WTC11 (cell line): ENCODE measurements at regions not wholly inside any gene's neighbourhood (a gene's known extent, or its start where the extent isn't known, plus 50 kb on each side); places are given as distances from the start of the nearest gene placed in this dataset.

Experiments used
- ATAC-seq: fragments of 200-7000 bp; cut with Tn5 transposase; 2 replicates; pipeline ENCODE4 v1.10.0; 2021; ENCODE audit warnings: mild to moderate bottlenecking, moderate library complexity
- CTCF ChIA-PET: fragments of 300-600 bp; sonication (Branson Sonifier 250); formaldehyde crosslinking; loops from one replicate; lab custom pipeline; 2021; ENCODE audit warnings: antibody characterized with exemption; lab: Charles Lee
- POLR2A ChIA-PET: fragments of 350-600 bp; sonication (Branson Sonifier 250); formaldehyde crosslinking; loops from one replicate; lab custom pipeline; 2021; ENCODE audit warnings: antibody characterized with exemption; lab: Charles Lee
- DNase-seq: peaks from one replicate; pipeline ENCODE4 v3.0.0; 2021; ENCODE audit warnings: low spot score
- H3K27ac Mint-ChIP-seq: 2 replicates; pipeline ENCODE4 v1.8.0; 2021; ENCODE audit warnings: mixed read lengths
- H3K27me3 Mint-ChIP-seq: 2 replicates; pipeline ENCODE4 v1.8.0; 2021; ENCODE audit warnings: low read depth, mild to moderate bottlenecking, moderate library complexity, mixed read lengths
- H3K36me3 Mint-ChIP-seq: 2 replicates; pipeline ENCODE4 v1.8.0; 2021; ENCODE audit warnings: mixed read lengths
- H3K4me1 Mint-ChIP-seq: 2 replicates; pipeline ENCODE4 v1.8.0; 2022; ENCODE audit warnings: mixed read lengths
- H3K4me3 Mint-ChIP-seq: 2 replicates; pipeline ENCODE4 v1.8.0; 2021; ENCODE audit warnings: mild to moderate bottlenecking, moderate library complexity, mixed read lengths
- H3K9me3 Mint-ChIP-seq: 2 replicates; pipeline ENCODE4 v1.8.0; 2021; ENCODE audit warnings: mixed read lengths
- ATF1 ChIP-seq: sonication (generic); formaldehyde crosslinking; IDR thresholded peaks from 2 replicates; pipeline ENCODE4 v1.8.1; 2023; ENCODE audit warnings: mild to moderate bottlenecking, moderate library complexity, missing genetic modification reagents
- GTF2I ChIP-seq: fragments of 250-450 bp; sonication (Bioruptor Pico); conservative IDR thresholded peaks from 2 replicates; pipeline ENCODE4 v1.4.0; 2021; ENCODE audit warnings: mild to moderate bottlenecking
- JUN ChIP-seq: sonication (generic); formaldehyde crosslinking; IDR thresholded peaks from 2 replicates; pipeline ENCODE4 v1.8.0; 2023; ENCODE audit warnings: mild to moderate bottlenecking, missing genetic modification reagents
- KAT7 ChIP-seq: sonication (generic); formaldehyde crosslinking; IDR thresholded peaks from 2 replicates; pipeline ENCODE4 v1.8.1; 2023; ENCODE audit warnings: missing genetic modification reagents, mild to moderate bottlenecking, borderline replicate concordance
- MXD4 ChIP-seq: fragments of 250-450 bp; sonication (Bioruptor Pico); IDR thresholded peaks from 2 replicates; pipeline ENCODE4 v1.8.0; 2021; ENCODE audit warnings: mild to moderate bottlenecking, moderate library complexity, borderline replicate concordance
- NFYB ChIP-seq: sonication (generic); formaldehyde crosslinking; conservative IDR thresholded peaks from 2 replicates; pipeline ENCODE4 v1.8.0; 2022; ENCODE audit warnings: low read depth, missing genetic modification reagents
- SOX15 ChIP-seq: fragments of 250-450 bp; sonication (Bioruptor Pico); IDR thresholded peaks from 2 replicates; pipeline ENCODE4 v1.9.0; 2021; ENCODE audit warnings: mild to moderate bottlenecking
- SP1 ChIP-seq: sonication (generic); formaldehyde crosslinking; conservative IDR thresholded peaks from 2 replicates; pipeline ENCODE4 v1.8.1; 2022; ENCODE audit warnings: missing genetic modification reagents
- TEAD4 ChIP-seq: sonication (generic); formaldehyde crosslinking; IDR thresholded peaks from 2 replicates; pipeline ENCODE4 v1.8.0; 2022; ENCODE audit warnings: mild to moderate bottlenecking, missing genetic modification reagents
- TF ChIP-seq, protein P1 (sequence below): fragments of 250-450 bp; sonication (Bioruptor Pico); IDR thresholded peaks from 2 replicates; pipeline ENCODE4 v1.9.0; 2021; ENCODE audit warnings: mild to moderate bottlenecking, borderline replicate concordance
- TF ChIP-seq, protein P2 (sequence below): sonication (generic); formaldehyde crosslinking; IDR thresholded peaks from 2 replicates; pipeline ENCODE4 v1.8.0; 2022; ENCODE audit warnings: mild to moderate bottlenecking, missing genetic modification reagents
- TF ChIP-seq, protein P3 (sequence below): sonication (generic); formaldehyde crosslinking; IDR thresholded peaks from 2 replicates; pipeline ENCODE4 v1.8.1; 2023; ENCODE audit warnings: mild to moderate bottlenecking, missing genetic modification reagents, borderline replicate concordance
- TF ChIP-seq, protein P4 (sequence below): fragments of 200-600 bp; IDR thresholded peaks from 2 replicates; pipeline ENCODE4 v1.8.0; 2022; ENCODE audit warnings: antibody characterized with exemption
- TF ChIP-seq, protein P5 (sequence below): sonication (generic); formaldehyde crosslinking; IDR thresholded peaks from 2 replicates; pipeline ENCODE4 v1.8.0; 2023; ENCODE audit warnings: mild to moderate bottlenecking, missing genetic modification reagents
- TF ChIP-seq, protein P6 (sequence below): fragments of 250-450 bp; sonication (Bioruptor Pico); IDR thresholded peaks from 2 replicates; pipeline ENCODE4 v1.9.0; 2021; ENCODE audit warnings: mild to moderate bottlenecking
- TF ChIP-seq, protein P7 (sequence below): sonication (generic); formaldehyde crosslinking; IDR thresholded peaks from 2 replicates; pipeline ENCODE4 v1.8.1; 2023; ENCODE audit warnings: mild to moderate bottlenecking, moderate library complexity, missing genetic modification reagents
- TF ChIP-seq, protein P8 (sequence below): sonication (generic); formaldehyde crosslinking; IDR thresholded peaks from 2 replicates; pipeline ENCODE4 v1.8.1; 2022; ENCODE audit warnings: low read depth, missing genetic modification reagents, borderline replicate concordance

DNA sequence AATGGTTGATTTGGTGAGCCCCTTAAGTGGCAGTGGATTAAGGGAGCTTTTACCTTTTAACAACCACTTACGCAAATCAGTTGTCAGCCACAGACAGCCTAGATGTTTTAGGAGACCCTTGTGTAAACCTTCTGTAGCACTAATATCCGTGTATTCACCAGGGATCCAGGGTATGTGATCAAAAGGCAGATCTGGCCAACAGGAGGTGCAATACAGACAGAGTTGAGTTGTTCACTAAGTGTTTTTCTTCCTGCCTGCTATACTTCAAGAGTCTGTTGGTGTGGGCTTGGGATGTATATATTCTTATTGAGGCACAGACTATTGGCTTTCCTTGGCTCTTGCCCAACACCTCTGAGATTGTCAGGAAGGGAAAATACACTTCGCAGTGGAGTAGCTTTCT, 175.1 kb downstream of the FAT3 start:
- H3K9me3 Mint-ChIP-seq: peaks cover 19% of the 10 kb centered on the region
- no peaks in the 10 kb centered on the region for H3K27me3 Mint-ChIP-seq
- H3K4me3 Mint-ChIP-seq: no peak overlapping the region
- no peak overlapping the region for H3K27ac Mint-ChIP-seq
- ChIA-PET CTCF (interaction anchor here (1.4 to 3.6 kb wide), 2 partner anchors 12 to 487 kb away, joined by 3 to 15 read pairs; no protein-coding TSS in a partner anchor), POLR2A (no interaction called here)
- DNase-seq (no peak), ATAC-seq (peak; percentile 55)
- TF ChIP-seq SP1 (CRISPR knock-in tag) (no peak), MXD4 (CRISPR knock-in tag) (no peak), SOX15 (no peak), ATF1 (CRISPR knock-in tag) (no peak)
- TF ChIP-seq, protein P1, sequence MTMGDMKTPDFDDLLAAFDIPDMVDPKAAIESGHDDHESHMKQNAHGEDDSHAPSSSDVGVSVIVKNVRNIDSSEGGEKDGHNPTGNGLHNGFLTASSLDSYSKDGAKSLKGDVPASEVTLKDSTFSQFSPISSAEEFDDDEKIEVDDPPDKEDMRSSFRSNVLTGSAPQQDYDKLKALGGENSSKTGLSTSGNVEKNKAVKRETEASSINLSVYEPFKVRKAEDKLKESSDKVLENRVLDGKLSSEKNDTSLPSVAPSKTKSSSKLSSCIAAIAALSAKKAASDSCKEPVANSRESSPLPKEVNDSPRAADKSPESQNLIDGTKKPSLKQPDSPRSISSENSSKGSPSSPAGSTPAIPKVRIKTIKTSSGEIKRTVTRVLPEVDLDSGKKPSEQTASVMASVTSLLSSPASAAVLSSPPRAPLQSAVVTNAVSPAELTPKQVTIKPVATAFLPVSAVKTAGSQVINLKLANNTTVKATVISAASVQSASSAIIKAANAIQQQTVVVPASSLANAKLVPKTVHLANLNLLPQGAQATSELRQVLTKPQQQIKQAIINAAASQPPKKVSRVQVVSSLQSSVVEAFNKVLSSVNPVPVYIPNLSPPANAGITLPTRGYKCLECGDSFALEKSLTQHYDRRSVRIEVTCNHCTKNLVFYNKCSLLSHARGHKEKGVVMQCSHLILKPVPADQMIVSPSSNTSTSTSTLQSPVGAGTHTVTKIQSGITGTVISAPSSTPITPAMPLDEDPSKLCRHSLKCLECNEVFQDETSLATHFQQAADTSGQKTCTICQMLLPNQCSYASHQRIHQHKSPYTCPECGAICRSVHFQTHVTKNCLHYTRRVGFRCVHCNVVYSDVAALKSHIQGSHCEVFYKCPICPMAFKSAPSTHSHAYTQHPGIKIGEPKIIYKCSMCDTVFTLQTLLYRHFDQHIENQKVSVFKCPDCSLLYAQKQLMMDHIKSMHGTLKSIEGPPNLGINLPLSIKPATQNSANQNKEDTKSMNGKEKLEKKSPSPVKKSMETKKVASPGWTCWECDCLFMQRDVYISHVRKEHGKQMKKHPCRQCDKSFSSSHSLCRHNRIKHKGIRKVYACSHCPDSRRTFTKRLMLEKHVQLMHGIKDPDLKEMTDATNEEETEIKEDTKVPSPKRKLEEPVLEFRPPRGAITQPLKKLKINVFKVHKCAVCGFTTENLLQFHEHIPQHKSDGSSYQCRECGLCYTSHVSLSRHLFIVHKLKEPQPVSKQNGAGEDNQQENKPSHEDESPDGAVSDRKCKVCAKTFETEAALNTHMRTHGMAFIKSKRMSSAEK (CRISPR knock-in tag): no peak
- TF ChIP-seq, protein P2, sequence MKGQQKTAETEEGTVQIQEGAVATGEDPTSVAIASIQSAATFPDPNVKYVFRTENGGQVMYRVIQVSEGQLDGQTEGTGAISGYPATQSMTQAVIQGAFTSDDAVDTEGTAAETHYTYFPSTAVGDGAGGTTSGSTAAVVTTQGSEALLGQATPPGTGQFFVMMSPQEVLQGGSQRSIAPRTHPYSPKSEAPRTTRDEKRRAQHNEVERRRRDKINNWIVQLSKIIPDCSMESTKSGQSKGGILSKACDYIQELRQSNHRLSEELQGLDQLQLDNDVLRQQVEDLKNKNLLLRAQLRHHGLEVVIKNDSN (CRISPR knock-in tag): no peak
- TF ChIP-seq, protein P3, sequence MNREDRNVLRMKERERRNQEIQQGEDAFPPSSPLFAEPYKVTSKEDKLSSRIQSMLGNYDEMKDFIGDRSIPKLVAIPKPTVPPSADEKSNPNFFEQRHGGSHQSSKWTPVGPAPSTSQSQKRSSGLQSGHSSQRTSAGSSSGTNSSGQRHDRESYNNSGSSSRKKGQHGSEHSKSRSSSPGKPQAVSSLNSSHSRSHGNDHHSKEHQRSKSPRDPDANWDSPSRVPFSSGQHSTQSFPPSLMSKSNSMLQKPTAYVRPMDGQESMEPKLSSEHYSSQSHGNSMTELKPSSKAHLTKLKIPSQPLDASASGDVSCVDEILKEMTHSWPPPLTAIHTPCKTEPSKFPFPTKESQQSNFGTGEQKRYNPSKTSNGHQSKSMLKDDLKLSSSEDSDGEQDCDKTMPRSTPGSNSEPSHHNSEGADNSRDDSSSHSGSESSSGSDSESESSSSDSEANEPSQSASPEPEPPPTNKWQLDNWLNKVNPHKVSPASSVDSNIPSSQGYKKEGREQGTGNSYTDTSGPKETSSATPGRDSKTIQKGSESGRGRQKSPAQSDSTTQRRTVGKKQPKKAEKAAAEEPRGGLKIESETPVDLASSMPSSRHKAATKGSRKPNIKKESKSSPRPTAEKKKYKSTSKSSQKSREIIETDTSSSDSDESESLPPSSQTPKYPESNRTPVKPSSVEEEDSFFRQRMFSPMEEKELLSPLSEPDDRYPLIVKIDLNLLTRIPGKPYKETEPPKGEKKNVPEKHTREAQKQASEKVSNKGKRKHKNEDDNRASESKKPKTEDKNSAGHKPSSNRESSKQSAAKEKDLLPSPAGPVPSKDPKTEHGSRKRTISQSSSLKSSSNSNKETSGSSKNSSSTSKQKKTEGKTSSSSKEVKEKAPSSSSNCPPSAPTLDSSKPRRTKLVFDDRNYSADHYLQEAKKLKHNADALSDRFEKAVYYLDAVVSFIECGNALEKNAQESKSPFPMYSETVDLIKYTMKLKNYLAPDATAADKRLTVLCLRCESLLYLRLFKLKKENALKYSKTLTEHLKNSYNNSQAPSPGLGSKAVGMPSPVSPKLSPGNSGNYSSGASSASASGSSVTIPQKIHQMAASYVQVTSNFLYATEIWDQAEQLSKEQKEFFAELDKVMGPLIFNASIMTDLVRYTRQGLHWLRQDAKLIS (CRISPR knock-in tag): no peak
- TF ChIP-seq, protein P4, sequence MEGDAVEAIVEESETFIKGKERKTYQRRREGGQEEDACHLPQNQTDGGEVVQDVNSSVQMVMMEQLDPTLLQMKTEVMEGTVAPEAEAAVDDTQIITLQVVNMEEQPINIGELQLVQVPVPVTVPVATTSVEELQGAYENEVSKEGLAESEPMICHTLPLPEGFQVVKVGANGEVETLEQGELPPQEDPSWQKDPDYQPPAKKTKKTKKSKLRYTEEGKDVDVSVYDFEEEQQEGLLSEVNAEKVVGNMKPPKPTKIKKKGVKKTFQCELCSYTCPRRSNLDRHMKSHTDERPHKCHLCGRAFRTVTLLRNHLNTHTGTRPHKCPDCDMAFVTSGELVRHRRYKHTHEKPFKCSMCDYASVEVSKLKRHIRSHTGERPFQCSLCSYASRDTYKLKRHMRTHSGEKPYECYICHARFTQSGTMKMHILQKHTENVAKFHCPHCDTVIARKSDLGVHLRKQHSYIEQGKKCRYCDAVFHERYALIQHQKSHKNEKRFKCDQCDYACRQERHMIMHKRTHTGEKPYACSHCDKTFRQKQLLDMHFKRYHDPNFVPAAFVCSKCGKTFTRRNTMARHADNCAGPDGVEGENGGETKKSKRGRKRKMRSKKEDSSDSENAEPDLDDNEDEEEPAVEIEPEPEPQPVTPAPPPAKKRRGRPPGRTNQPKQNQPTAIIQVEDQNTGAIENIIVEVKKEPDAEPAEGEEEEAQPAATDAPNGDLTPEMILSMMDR: no peak
- TF ChIP-seq, protein P5, sequence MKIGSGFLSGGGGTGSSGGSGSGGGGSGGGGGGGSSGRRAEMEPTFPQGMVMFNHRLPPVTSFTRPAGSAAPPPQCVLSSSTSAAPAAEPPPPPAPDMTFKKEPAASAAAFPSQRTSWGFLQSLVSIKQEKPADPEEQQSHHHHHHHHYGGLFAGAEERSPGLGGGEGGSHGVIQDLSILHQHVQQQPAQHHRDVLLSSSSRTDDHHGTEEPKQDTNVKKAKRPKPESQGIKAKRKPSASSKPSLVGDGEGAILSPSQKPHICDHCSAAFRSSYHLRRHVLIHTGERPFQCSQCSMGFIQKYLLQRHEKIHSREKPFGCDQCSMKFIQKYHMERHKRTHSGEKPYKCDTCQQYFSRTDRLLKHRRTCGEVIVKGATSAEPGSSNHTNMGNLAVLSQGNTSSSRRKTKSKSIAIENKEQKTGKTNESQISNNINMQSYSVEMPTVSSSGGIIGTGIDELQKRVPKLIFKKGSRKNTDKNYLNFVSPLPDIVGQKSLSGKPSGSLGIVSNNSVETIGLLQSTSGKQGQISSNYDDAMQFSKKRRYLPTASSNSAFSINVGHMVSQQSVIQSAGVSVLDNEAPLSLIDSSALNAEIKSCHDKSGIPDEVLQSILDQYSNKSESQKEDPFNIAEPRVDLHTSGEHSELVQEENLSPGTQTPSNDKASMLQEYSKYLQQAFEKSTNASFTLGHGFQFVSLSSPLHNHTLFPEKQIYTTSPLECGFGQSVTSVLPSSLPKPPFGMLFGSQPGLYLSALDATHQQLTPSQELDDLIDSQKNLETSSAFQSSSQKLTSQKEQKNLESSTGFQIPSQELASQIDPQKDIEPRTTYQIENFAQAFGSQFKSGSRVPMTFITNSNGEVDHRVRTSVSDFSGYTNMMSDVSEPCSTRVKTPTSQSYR (CRISPR knock-in tag): no peak
- peaks cover 37% of the 10 kb centered on the region for H3K4me1 Mint-ChIP-seq
- H3K36me3 Mint-ChIP-seq: peaks cover 20% of the 10 kb centered on the region

DNA sequence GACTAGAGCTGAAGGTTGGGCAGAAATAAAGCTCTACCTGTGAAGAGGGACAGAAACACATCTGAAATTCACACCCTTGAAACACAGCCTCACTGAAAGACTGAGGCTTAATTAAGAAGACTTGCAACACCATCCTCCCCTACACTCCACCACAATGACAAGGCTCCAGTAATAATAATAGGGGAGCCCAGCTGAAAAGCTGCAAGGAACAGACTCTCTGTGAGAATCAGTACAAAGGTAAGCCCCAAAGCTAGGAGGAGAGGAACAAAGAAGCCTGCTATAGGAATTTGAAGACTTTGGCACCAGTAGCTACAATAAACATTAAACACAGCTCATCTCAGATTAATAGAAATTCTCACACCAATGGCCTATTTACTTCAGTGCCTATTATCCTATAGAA, 176.9 kb downstream of the FAT3 start:
- Mint-ChIP-seq H3K9me3 (peaks cover 27% of the 10 kb centered on the region), H3K4me3 (no peak overlapping the region), H3K4me1 (peaks cover 47% of the 10 kb centered on the region), H3K36me3 (peaks cover 28% of the 10 kb centered on the region), H3K27me3 (no peaks in the 10 kb centered on the region), H3K27ac (peak overlapping the region; percentile 79)
- CTCF ChIA-PET: interaction anchor here (0.9 to 3.6 kb wide), 9 partner anchors 9 to 485 kb away, joined by 3 to 15 read pairs (median 4); no protein-coding TSS in a partner anchor
- DNase-seq (no peak), ATAC-seq (peak; percentile 79)
- POLR2A ChIA-PET: no interaction called here
- TF ChIP-seq SP1 (CRISPR knock-in tag) (no peak), GTF2I (CRISPR knock-in tag) (no peak), KAT7 (CRISPR knock-in tag) (no peak), TEAD4 (CRISPR knock-in tag) (no peak), JUN (CRISPR knock-in tag) (no peak), NFYB (CRISPR knock-in tag) (no peak)
- TF ChIP-seq, protein P6, sequence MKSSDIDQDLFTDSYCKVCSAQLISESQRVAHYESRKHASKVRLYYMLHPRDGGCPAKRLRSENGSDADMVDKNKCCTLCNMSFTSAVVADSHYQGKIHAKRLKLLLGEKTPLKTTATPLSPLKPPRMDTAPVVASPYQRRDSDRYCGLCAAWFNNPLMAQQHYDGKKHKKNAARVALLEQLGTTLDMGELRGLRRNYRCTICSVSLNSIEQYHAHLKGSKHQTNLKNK (CRISPR knock-in tag): no peak
- TF ChIP-seq, protein P7, sequence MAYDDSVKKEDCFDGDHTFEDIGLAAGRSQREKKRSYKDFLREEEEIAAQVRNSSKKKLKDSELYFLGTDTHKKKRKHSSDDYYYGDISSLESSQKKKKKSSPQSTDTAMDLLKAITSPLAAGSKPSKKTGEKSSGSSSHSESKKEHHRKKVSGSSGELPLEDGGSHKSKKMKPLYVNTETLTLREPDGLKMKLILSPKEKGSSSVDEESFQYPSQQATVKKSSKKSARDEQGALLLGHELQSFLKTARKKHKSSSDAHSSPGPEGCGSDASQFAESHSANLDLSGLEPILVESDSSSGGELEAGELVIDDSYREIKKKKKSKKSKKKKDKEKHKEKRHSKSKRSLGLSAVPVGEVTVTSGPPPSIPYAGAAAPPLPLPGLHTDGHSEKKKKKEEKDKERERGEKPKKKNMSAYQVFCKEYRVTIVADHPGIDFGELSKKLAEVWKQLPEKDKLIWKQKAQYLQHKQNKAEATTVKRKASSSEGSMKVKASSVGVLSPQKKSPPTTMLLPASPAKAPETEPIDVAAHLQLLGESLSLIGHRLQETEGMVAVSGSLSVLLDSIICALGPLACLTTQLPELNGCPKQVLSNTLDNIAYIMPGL (CRISPR knock-in tag): no peak
- TF ChIP-seq, protein P8, sequence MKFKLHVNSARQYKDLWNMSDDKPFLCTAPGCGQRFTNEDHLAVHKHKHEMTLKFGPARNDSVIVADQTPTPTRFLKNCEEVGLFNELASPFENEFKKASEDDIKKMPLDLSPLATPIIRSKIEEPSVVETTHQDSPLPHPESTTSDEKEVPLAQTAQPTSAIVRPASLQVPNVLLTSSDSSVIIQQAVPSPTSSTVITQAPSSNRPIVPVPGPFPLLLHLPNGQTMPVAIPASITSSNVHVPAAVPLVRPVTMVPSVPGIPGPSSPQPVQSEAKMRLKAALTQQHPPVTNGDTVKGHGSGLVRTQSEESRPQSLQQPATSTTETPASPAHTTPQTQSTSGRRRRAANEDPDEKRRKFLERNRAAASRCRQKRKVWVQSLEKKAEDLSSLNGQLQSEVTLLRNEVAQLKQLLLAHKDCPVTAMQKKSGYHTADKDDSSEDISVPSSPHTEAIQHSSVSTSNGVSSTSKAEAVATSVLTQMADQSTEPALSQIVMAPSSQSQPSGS (CRISPR knock-in tag): no peak
